CD4-positive, alpha-beta memory T cell (primary cell): ENCODE measurements at regions not wholly inside any gene's neighbourhood (a gene's known extent, or its start where the extent isn't known, plus 50 kb on each side); places are given as distances from the start of the nearest gene placed in this dataset.

Experiments used
- CTCF ChIA-PET: fragments of 350-600 bp; sonication (Branson Sonifier 250); formaldehyde crosslinking; loops from one replicate; lab custom pipeline; 2021; ENCODE audit warnings: inconsistent platforms; ENCODE audit not compliant: partially characterized antibody; lab: Charles Lee
- POLR2A ChIA-PET: fragments of 350-600 bp; sonication (Branson Sonifier 250); formaldehyde crosslinking; loops from one replicate; lab custom pipeline; 2021; ENCODE audit not compliant: partially characterized antibody; lab: Charles Lee
- DNase-seq, 5 donors: peaks; one replicate each; pipeline versions ENCODE4 v3.0.0 to v3.0.0-alpha.2; 2020 to 2022; ENCODE audit warnings: mixed read lengths in 1 of 5
- H3K27ac ChIP-seq: one replicate; pipeline ENCODE4 v1.7.0; 2013; ENCODE audit warnings: low read depth, low read length
- H3K27me3 ChIP-seq: 2 replicates; pipeline ENCODE4 v1.7.0; 2013; ENCODE audit warnings: mild to moderate bottlenecking, low read length, moderate library complexity; ENCODE audit not compliant: insufficient read depth
- H3K36me3 ChIP-seq: 2 replicates; pipeline ENCODE4 v1.7.0; 2013; ENCODE audit warnings: mild to moderate bottlenecking, low read length, moderate library complexity; ENCODE audit not compliant: insufficient read depth
- H3K4me1 ChIP-seq: 2 replicates; pipeline ENCODE4 v1.7.0; 2013; ENCODE audit warnings: mild to moderate bottlenecking, low read length, moderate library complexity; ENCODE audit not compliant: insufficient read depth
- H3K4me3 ChIP-seq, 2 donors: one replicate each; pipeline ENCODE4 v1.7.0; 2013; ENCODE audit warnings: low read length in 2 of 2, mild to moderate bottlenecking in 1 of 2
- H3K9me3 ChIP-seq, 2 donors: one replicate each; pipeline ENCODE4 v1.7.0; 2013; ENCODE audit warnings: low read length in 2 of 2, control low read depth in 1 of 2; ENCODE audit not compliant: control insufficient read depth in 1 of 2
- H3K27ac Mint-ChIP-seq, 7 donors: one replicate each; pipeline ENCODE4 v1.8.0; 2020 to 2021; ENCODE audit warnings: mixed read lengths in 7 of 7, mild to moderate bottlenecking in 6 of 7, inconsistent platforms in 3 of 7, moderate library complexity in 3 of 7
- H3K27me3 Mint-ChIP-seq, 2 donors: one replicate each; pipeline ENCODE4 v1.8.0; 2020 to 2021; ENCODE audit warnings: mixed read lengths in 2 of 2
- H3K36me3 Mint-ChIP-seq, 2 donors: one replicate each; pipeline ENCODE4 v1.8.0; 2020 to 2021; ENCODE audit warnings: mixed read lengths in 2 of 2, inconsistent platforms in 1 of 2, mild to moderate bottlenecking in 1 of 2
- H3K4me1 Mint-ChIP-seq, 4 donors: one replicate each; pipeline ENCODE4 v1.8.0; 2020 to 2021; ENCODE audit warnings: mixed read lengths in 4 of 4, mild to moderate bottlenecking in 1 of 4
- H3K4me3 Mint-ChIP-seq, 8 donors: one replicate each; pipeline ENCODE4 v1.8.0; 2020 to 2021; ENCODE audit warnings: mixed read lengths in 8 of 8, mild to moderate bottlenecking in 7 of 8, moderate library complexity in 6 of 8, inconsistent platforms in 3 of 8
- H3K9me3 Mint-ChIP-seq, 8 donors: one replicate each; pipeline ENCODE4 v1.8.0; 2020 to 2021; ENCODE audit warnings: mixed read lengths in 8 of 8, mild to moderate bottlenecking in 5 of 8, inconsistent platforms in 3 of 8, moderate library complexity in 1 of 8
- intact Hi-C: fragments of 100-400 bp; cut with micrococcal nuclease; formaldehyde crosslinking; loops from one replicate; pipeline ENCODE4 v1.15.1; 2023

DNA sequence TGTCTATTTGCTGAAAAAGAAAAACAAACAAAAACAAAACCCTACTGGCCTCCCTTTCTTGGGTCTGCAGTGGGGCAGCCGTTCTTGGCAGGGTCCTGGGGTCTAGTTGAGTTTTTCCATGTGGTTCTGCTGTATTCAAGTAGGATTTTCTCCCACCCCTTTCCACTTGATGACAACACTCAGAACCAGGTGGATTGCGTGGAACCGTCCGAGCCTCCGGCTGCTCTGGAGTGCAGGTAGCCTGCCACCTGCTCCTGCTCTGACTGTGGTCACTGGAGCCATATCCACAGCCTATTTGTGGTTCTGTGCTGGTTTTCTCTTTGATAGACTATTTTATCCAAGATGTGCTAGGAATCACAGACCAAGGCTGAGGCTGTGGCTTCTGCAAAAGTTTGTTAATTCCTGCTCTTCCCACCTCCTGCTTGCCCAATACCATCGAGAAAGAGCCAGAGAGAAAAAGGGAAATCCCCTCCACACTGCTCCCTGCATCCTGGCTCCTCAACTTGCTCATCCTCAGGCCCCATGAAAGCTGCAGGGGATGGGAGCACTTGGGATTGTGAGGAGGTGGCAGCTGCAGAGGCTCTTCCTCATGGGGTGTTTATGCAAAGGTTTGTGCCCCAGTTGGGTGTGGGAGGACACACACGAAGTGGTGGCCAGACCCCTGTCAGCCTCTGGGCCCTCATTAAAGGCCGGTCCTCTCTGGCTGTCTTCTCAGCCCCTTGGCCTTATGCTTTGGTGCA, 377.8 kb upstream of the TNRC6C start:
- H3K36me3 Mint-ChIP-seq: no peaks in the 10 kb centered on the region
- no peak for DNase-seq
- H3K27ac Mint-ChIP-seq: no peak overlapping the region
- Histone ChIP-seq H3K27me3 (no peaks in the 10 kb centered on the region), H3K27ac (no peak overlapping the region), H3K36me3 (no peaks in the 10 kb centered on the region), H3K4me1 (no peaks in the 10 kb centered on the region), H3K9me3 (no peaks in the 10 kb centered on the region), H3K4me3 (no peak overlapping the region)
- CTCF ChIA-PET: no interaction called here
- intact Hi-C loops: no loop called here
- POLR2A ChIA-PET: no interaction called here
- no peak overlapping the region for H3K4me3 Mint-ChIP-seq
- peaks cover 0 to 2% (median 0%) of the 10 kb centered on the region in 4 donors for H3K4me1 Mint-ChIP-seq
- H3K9me3 Mint-ChIP-seq: peaks cover 0 to 8% (median 0%) of the 10 kb centered on the region in 8 donors
- H3K27me3 Mint-ChIP-seq: no peaks in the 10 kb centered on the region

DNA sequence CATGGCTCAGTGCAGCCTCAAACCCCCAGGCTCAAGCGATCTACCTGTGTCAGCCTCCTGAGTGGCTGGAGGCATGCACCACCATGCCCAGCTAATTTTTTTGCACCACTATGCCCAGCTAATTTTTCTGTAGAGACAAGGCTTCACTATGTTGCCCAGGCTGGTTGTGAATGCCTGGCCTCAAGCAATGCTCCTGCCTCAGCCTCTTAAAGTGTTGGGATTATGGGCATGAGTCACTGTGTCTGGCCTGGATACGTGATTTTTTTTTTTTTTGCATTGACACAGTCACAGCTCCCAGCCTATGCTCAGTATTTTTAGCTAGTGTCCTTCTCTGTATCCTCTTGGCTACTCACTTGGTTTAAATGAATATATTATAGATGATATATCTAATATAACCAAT, 377.0 kb upstream of the TNRC6C start:
- Histone ChIP-seq H3K36me3 (no peaks in the 10 kb centered on the region), H3K27me3 (no peaks in the 10 kb centered on the region), H3K9me3 (no peaks in the 10 kb centered on the region), H3K4me3 (no peak overlapping the region), H3K4me1 (no peaks in the 10 kb centered on the region), H3K27ac (no peak overlapping the region)
- intact Hi-C loops: no loop called here
- H3K27me3 Mint-ChIP-seq: peaks cover 0 to under 1% of the 10 kb centered on the region in 2 donors
- no peak for DNase-seq
- H3K27ac Mint-ChIP-seq: no peak overlapping the region
- H3K36me3 Mint-ChIP-seq: no peaks in the 10 kb centered on the region
- peaks cover 0 to 9% (median under 1%) of the 10 kb centered on the region in 8 donors for H3K9me3 Mint-ChIP-seq
- peaks cover 0 to 2% (median 0%) of the 10 kb centered on the region in 4 donors for H3K4me1 Mint-ChIP-seq
- ChIA-PET POLR2A (no interaction called here), CTCF (no interaction called here)
- H3K4me3 Mint-ChIP-seq: no peak overlapping the region

DNA sequence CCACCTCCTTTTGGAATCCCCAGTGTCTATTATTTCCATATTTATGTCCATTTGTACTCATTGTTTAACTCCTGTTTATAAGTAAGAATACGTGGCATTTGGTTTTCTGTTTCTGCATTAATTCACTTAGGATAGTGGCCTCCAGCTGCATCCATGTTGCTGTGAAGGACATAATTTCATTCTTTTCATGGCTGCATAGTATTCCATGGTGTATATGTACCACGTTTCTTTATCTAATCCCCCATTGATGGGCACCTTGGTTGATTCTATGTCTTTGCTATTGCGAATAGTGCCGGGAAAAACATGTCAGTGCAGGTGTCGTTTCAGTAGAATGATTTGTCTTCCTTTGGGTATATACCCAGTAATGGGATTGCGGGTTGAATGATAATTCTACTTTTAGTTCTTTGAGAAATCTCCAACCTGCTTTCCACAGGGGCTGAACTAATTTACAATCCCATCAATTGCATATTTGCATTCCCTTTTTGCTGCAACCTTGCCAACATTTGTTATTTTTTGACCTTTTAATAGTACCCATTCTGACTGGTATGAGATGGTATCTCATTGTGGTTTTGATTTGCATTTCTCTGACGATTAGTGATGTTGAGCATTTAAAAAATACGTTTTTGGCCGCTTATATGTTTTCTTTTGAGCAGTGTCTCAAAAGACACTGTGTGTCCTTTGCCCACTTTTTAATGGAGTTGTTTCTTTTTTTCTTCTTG, 373.2 kb upstream of the TNRC6C start:
- Histone ChIP-seq H3K4me3 (no peak overlapping the region), H3K27me3 (no peaks in the 10 kb centered on the region), H3K27ac (no peak overlapping the region), H3K4me1 (no peaks in the 10 kb centered on the region), H3K36me3 (no peaks in the 10 kb centered on the region), H3K9me3 (no peaks in the 10 kb centered on the region)
- Mint-ChIP-seq H3K4me3 (no peak overlapping the region), H3K9me3 (peaks cover 0 to 23% (median 12%) of the 10 kb centered on the region in 8 donors), H3K27ac (no peak overlapping the region), H3K27me3 (peaks cover 0 to 3% of the 10 kb centered on the region in 2 donors), H3K4me1 (no peaks in the 10 kb centered on the region), H3K36me3 (no peaks in the 10 kb centered on the region)
- ChIA-PET POLR2A (no interaction called here), CTCF (interaction anchor here (0.6 kb wide), 1 partner anchor 607 kb away, joined by 3 read pairs; no protein-coding TSS in a partner anchor)
- DNase-seq: no peak
- intact Hi-C loops: no loop called here

DNA sequence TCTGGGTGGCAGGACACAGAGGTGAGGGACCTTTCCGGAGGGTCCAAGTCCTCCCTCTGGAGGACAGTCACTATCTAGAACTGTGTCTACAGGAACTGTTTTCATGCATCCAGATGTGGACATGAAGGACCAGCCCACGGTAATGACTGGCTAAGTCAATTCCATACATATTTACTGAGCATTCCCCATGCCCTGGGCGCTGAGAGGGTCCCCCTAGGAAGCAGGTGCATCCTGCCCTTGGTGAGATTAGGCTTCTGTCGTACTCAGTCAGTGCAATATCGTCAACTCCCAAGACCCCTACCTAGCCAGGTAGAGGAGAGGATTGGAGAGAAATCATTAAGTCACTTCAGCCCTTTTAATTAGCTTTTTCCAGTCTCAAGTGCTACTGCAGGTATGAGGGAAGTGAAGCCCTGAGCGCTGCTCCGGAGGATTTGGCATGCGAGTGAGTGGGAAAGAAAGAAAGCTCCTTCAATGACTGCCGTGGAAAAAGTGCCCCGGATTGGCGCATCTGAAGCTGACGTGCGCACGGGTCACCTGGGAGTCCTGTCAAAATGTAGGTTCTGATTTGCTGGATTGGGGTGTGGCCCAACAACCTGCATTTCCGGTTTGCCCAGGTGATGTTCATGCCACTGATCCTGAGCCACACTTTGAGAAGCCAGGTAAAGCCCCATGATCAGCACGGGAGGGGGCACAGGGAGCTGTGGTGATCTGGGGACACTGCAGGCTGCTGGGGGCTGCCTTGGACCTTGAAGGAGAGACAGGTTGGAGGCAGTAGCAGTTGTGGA, 367.4 kb upstream of the TNRC6C start:
- POLR2A ChIA-PET: no interaction called here
- CTCF ChIA-PET: no interaction called here
- intact Hi-C loops: no loop called here
- Histone ChIP-seq H3K27me3 (no peaks in the 10 kb centered on the region), H3K9me3 (no peaks in the 10 kb centered on the region), H3K4me3 (no peak overlapping the region), H3K27ac (no peak overlapping the region), H3K36me3 (no peaks in the 10 kb centered on the region), H3K4me1 (peaks cover 3% of the 10 kb centered on the region)
- Mint-ChIP-seq H3K9me3 (peaks cover 0 to 15% (median 10%) of the 10 kb centered on the region in 8 donors), H3K36me3 (no peaks in the 10 kb centered on the region), H3K27ac (no peak overlapping the region), H3K4me1 (peaks cover 0 to 8% (median 5%) of the 10 kb centered on the region in 4 donors), H3K27me3 (peaks cover 0 to 6% of the 10 kb centered on the region in 2 donors), H3K4me3 (no peak overlapping the region)
- no peak for DNase-seq

DNA sequence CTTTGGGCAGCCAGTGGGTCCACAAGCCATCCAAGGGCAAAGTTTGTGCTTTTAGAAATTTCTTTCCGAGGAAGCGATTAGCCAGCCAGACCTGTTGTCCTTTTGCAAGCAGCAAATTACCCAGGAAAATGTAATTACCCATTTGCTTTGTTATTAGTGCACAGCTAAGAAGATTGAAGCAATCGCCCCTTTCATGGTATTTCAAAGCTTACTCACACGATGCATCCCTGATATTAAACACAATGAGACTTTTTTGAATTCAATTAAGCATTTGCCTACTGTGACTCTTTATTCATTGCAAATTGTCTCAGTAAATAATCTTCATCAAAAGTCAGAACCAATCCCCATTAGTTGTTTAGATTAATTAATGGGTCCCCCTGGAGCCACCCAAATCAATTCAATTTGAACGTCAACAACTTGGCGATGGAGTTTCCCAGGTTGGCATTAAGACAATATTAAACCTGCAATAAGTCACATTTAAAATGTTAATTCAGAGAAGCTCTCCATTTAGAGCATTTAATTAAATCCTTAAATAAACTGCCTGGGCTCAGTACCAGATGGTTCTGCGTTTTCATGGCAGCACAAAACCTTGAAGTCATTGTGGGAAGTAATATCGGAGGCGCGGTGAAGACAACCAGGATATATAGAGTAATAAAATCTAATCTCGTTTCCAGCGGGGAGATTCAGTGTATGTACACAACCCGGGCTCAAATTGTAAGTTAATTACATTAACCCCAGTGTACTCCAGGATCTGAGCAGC, 366.2 kb upstream of the TNRC6C start:
- H3K9me3 ChIP-seq: no peaks in the 10 kb centered on the region
- H3K27ac ChIP-seq: no peak overlapping the region
- DNase-seq: no peak
- H3K4me1 ChIP-seq: peaks cover 3% of the 10 kb centered on the region
- no peaks in the 10 kb centered on the region for H3K36me3 ChIP-seq
- Mint-ChIP-seq H3K27me3 (peaks cover 0 to 2% of the 10 kb centered on the region in 2 donors), H3K27ac (no peak overlapping the region), H3K4me1 (peaks cover 0 to 8% (median 5%) of the 10 kb centered on the region in 4 donors), H3K4me3 (no peak overlapping the region), H3K36me3 (no peaks in the 10 kb centered on the region), H3K9me3 (peaks cover 0 to 7% (median 6%) of the 10 kb centered on the region in 8 donors)
- ChIA-PET POLR2A (no interaction called here), CTCF (no interaction called here)
- intact Hi-C loops: no loop called here
- no peak overlapping the region for H3K4me3 ChIP-seq
- no peaks in the 10 kb centered on the region for H3K27me3 ChIP-seq

DNA sequence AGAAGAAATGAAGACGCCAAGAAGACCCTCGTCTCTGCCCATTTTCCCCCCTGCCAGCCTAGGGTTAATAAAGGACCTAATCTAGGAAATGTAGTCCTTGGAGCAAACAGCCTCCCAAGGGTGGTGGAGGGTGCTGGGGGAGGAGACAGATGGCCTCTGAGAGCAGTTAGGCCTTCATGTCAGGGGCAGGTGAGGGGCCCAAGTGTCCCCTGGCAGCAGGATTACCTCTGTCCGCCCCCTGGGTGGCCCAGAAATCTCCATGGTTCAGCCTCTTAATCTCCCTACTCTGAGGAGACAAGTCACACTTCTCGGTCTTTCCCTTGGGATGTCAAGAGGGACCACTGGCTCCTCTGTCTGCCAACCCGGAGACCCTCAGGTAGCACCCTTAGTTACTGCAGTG, 365.4 kb upstream of the TNRC6C start:
- H3K4me3 Mint-ChIP-seq: no peak overlapping the region
- ChIA-PET POLR2A (no interaction called here), CTCF (no interaction called here)
- Histone ChIP-seq H3K4me3 (no peak overlapping the region), H3K27ac (no peak overlapping the region), H3K36me3 (no peaks in the 10 kb centered on the region), H3K9me3 (no peaks in the 10 kb centered on the region), H3K27me3 (no peaks in the 10 kb centered on the region), H3K4me1 (peaks cover 3% of the 10 kb centered on the region)
- DNase-seq: no peak
- H3K4me1 Mint-ChIP-seq: peaks cover 0 to 8% (median 5%) of the 10 kb centered on the region in 4 donors
- H3K36me3 Mint-ChIP-seq: no peaks in the 10 kb centered on the region
- intact Hi-C loops: no loop called here
- no peak overlapping the region for H3K27ac Mint-ChIP-seq
- H3K9me3 Mint-ChIP-seq: no peaks in the 10 kb centered on the region
- H3K27me3 Mint-ChIP-seq: peaks cover 0 to 2% of the 10 kb centered on the region in 2 donors
